ENCODE measurements at regions not wholly inside any gene's neighbourhood (a gene's known extent, or its start where the extent isn't known, plus 50 kb on each side); places are given as distances from the start of the nearest gene placed in this dataset.

- no peak for DNase-seq (ENCODE audit: low spot score)
Measured at GRCh38 chr20:11247046-11248010, 573.5 kb upstream of the JAG1 start.

- DNase-seq (ENCODE audit: low spot score): no peak
Measured at GRCh38 chr20:11248011-11248409, 574.2 kb upstream of the JAG1 start.

GRCh38 chr20:11248687-11249638 is 575.2 kb upstream of the JAG1 start:
- DNase-seq (ENCODE audit: low spot score): no peak

- DNase-seq (ENCODE audit: low spot score): no peak
Measured at GRCh38 chr20:11249683-11250082, 575.9 kb upstream of the JAG1 start.

GRCh38 chr20:11252447-11252846 is 578.6 kb upstream of the JAG1 start:
- DNase-seq (ENCODE audit: low spot score): no peak

GRCh38 chr20:11255455-11255854 is 581.7 kb upstream of the JAG1 start:
- DNase-seq (ENCODE audit: low spot score): no peak

GRCh38 chr20:11255860-11256259 is 582.1 kb upstream of the JAG1 start:
- DNase-seq (ENCODE audit: low spot score): no peak

GRCh38 chr20:11260611-11261010 is 586.8 kb upstream of the JAG1 start:
- no peak for DNase-seq (ENCODE audit: low spot score)

GRCh38 chr20:11261533-11262000 is 587.8 kb upstream of the JAG1 start:
- DNase-seq (ENCODE audit: low spot score): peak; percentile 79

GRCh38 chr20:11266571-11266970 is 592.8 kb upstream of the JAG1 start:
- no peak for DNase-seq (ENCODE audit: low spot score)

GRCh38 chr20:11267131-11267761 is 593.4 kb upstream of the JAG1 start:
- peak; percentile 94 for DNase-seq (ENCODE audit: low spot score)

GRCh38 chr20:11267762-11268335 is 594.0 kb upstream of the JAG1 start:
- DNase-seq (ENCODE audit: low spot score): no peak

- no peak for DNase-seq (ENCODE audit: low spot score)
Measured at GRCh38 chr20:11270566-11270965, 596.8 kb upstream of the JAG1 start.

- no peak for DNase-seq (ENCODE audit: low spot score)
Measured at GRCh38 chr20:11271319-11271718, 597.5 kb upstream of the JAG1 start.

- DNase-seq (ENCODE audit: low spot score): no peak
Measured at GRCh38 chr20:11271920-11272594, 598.3 kb upstream of the JAG1 start.

GRCh38 chr20:11274141-11274594 is 600.4 kb upstream of the JAG1 start:
- peak; percentile 76 for DNase-seq (ENCODE audit: low spot score)

- DNase-seq (ENCODE audit: low spot score): no peak
Measured at GRCh38 chr20:11275740-11276139, 601.9 kb upstream of the JAG1 start.

GRCh38 chr20:11277170-11277569 is 603.4 kb upstream of the JAG1 start:
- DNase-seq (ENCODE audit: low spot score): no peak

GRCh38 chr20:11277858-11278257 is 604.1 kb upstream of the JAG1 start:
- no peak for DNase-seq (ENCODE audit: low spot score)

- no peak for DNase-seq (ENCODE audit: low spot score)
Measured at GRCh38 chr20:11278461-11278860, 604.7 kb upstream of the JAG1 start.

- DNase-seq (ENCODE audit: low spot score): no peak
Measured at GRCh38 chr20:11281240-11281639, 607.4 kb upstream of the JAG1 start.
